ENCODE measurements at regions not wholly inside any gene's neighbourhood (a gene's known extent, or its start where the extent isn't known, plus 50 kb on each side); places are given as distances from the start of the nearest gene placed in this dataset.
A peak's percentile ranks its signal among the peaks of the same experiment; 100 is the strongest.

- no peak overlapping the region for H3K4me2 ChIP-seq
- no peaks in the 10 kb centered on the region for H4K20me1 ChIP-seq (ENCODE audit: insufficient read depth)
- H2AFZ ChIP-seq (ENCODE audit: low read depth) = no peak overlapping the region
- no peaks in the 10 kb centered on the region for H3K79me2 ChIP-seq (ENCODE audit: insufficient read depth, low read depth)
- H3K4me3 ChIP-seq (IDR thresholded peaks at IDR 0.05; ENCODE audit: insufficient read depth, low read depth, low read length) = no peak overlapping the region
- no peaks in the 10 kb centered on the region for H3K27me3 ChIP-seq (ENCODE audit: insufficient read depth, low read depth)
- no peaks in the 10 kb centered on the region for H3K36me3 ChIP-seq (ENCODE audit: insufficient read depth)
- H3K9ac ChIP-seq = no peak overlapping the region
- H3K4me1 ChIP-seq (ENCODE audit: low read depth, poor library complexity, severe bottlenecking) = no peaks in the 10 kb centered on the region
- no peak for TF ChIP-seq CTCF (conservative IDR thresholded peaks at IDR 0.05; ENCODE audit: low read depth, low read length)
- H3K27ac ChIP-seq = no peak overlapping the region
These were observed 103.3 kb upstream of the GDF10 start for GRCh38 chr10:47196691-47197090.

- Histone ChIP-seq H4K20me1 (ENCODE audit: insufficient read depth) (no peaks in the 10 kb centered on the region), H3K27ac (no peak overlapping the region), H3K9ac (no peak overlapping the region), H3K4me1 (ENCODE audit: low read depth, poor library complexity, severe bottlenecking) (no peaks in the 10 kb centered on the region), H3K27me3 (ENCODE audit: insufficient read depth, low read depth) (no peaks in the 10 kb centered on the region), H3K4me3 (IDR thresholded peaks at IDR 0.05; ENCODE audit: insufficient read depth, low read depth, low read length) (no peak overlapping the region), H3K4me2 (no peak overlapping the region), H2AFZ (ENCODE audit: low read depth) (no peak overlapping the region), H3K79me2 (ENCODE audit: insufficient read depth, low read depth) (no peaks in the 10 kb centered on the region), H3K36me3 (ENCODE audit: insufficient read depth) (no peaks in the 10 kb centered on the region)
- TF ChIP-seq CTCF (conservative IDR thresholded peaks at IDR 0.05; ENCODE audit: low read depth, low read length) = no peak
These were observed 101.8 kb upstream of the GDF10 start for GRCh38 chr10:47198221-47198620.

GRCh38 chr10:47205192-47205591, 94.8 kb upstream of the GDF10 start:
- H3K27me3 ChIP-seq (ENCODE audit: insufficient read depth, low read depth) = no peaks in the 10 kb centered on the region
- no peak overlapping the region for H3K9ac ChIP-seq
- TF ChIP-seq CTCF (conservative IDR thresholded peaks at IDR 0.05; ENCODE audit: low read depth, low read length) = no peak
- no peaks in the 10 kb centered on the region for H3K79me2 ChIP-seq (ENCODE audit: insufficient read depth, low read depth)
- H3K4me2 ChIP-seq = no peak overlapping the region
- H4K20me1 ChIP-seq (ENCODE audit: insufficient read depth) = no peaks in the 10 kb centered on the region
- no peak overlapping the region for H3K27ac ChIP-seq
- no peak overlapping the region for H3K4me3 ChIP-seq (IDR thresholded peaks at IDR 0.05; ENCODE audit: insufficient read depth, low read depth, low read length)
- no peaks in the 10 kb centered on the region for H3K36me3 ChIP-seq (ENCODE audit: insufficient read depth)
- H3K4me1 ChIP-seq (ENCODE audit: low read depth, poor library complexity, severe bottlenecking) = peaks cover 20% of the 10 kb centered on the region
- H2AFZ ChIP-seq (ENCODE audit: low read depth) = no peak overlapping the region

GRCh38 chr10:47206449-47207280, 93.3 kb upstream of the GDF10 start:
- Histone ChIP-seq H3K4me3 (IDR thresholded peaks at IDR 0.05; ENCODE audit: insufficient read depth, low read depth, low read length) (no peak overlapping the region), H3K4me2 (peak overlapping the region; percentile 15; the same call in 1 of the 2 replicates), H2AFZ (ENCODE audit: low read depth) (peak overlapping the region; percentile 28; the same call in 1 of the 2 replicates), H3K9ac (no peak overlapping the region), H3K27me3 (ENCODE audit: insufficient read depth, low read depth) (no peaks in the 10 kb centered on the region), H3K27ac (no peak overlapping the region), H3K79me2 (ENCODE audit: insufficient read depth, low read depth) (no peaks in the 10 kb centered on the region), H3K36me3 (ENCODE audit: insufficient read depth) (no peaks in the 10 kb centered on the region), H4K20me1 (ENCODE audit: insufficient read depth) (no peaks in the 10 kb centered on the region), H3K4me1 (ENCODE audit: low read depth, poor library complexity, severe bottlenecking) (peaks cover 20% of the 10 kb centered on the region)
- TF ChIP-seq CTCF (conservative IDR thresholded peaks at IDR 0.05; ENCODE audit: low read depth, low read length) = no peak
